ENCODE measurements at regions not wholly inside any gene's neighbourhood (a gene's known extent, or its start where the extent isn't known, plus 50 kb on each side); places are given as distances from the start of the nearest gene placed in this dataset.

DNA sequence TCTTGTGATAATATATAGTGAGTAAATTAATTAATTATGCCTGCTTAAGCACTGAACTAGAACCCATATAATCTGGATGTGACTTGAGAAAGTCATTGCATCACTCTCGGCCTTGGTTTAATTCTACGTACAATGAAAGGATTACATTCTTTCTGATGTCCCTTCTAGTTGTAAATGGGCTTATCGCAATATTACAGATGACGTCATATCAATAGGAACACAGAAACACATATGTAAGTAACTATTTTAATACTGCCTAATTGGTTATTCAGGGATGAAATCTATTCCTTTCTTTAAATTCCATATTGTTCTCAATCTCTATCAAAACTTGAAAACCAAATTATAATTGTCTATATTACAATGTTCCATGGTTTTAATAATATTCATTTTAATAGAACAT, 504.6 kb downstream of the PRR32 start:
- Histone ChIP-seq H3K36me3 (ENCODE audit: low read depth) (no peaks in the 10 kb centered on the region), H3K4me2 (no peak overlapping the region), H2AFZ (no peak overlapping the region), H3K27ac (no peak overlapping the region), H3K9me2 (ENCODE audit: insufficient read depth) (0 out of 2 replicates have a peak, but pooled peaks cover 3% of the 10 kb centered on the region), H4K20me1 (ENCODE audit: insufficient read depth) (no peaks in the 10 kb centered on the region), H3K4me3 (no peak overlapping the region), H3K79me2 (ENCODE audit: low read depth) (no peaks in the 10 kb centered on the region), H3K9me3 (ENCODE audit: insufficient read depth, low read depth) (no peaks in the 10 kb centered on the region), H3F3A (ENCODE audit: insufficient read depth, low read depth) (no peaks in the 10 kb centered on the region), H3K4me1 (replicated peaks; ENCODE audit: insufficient read depth) (no peaks in the 10 kb centered on the region), H3K27me3 (ENCODE audit: insufficient read depth, low read depth) (no peaks in the 10 kb centered on the region)
- TF ChIP-seq, protein P1, sequence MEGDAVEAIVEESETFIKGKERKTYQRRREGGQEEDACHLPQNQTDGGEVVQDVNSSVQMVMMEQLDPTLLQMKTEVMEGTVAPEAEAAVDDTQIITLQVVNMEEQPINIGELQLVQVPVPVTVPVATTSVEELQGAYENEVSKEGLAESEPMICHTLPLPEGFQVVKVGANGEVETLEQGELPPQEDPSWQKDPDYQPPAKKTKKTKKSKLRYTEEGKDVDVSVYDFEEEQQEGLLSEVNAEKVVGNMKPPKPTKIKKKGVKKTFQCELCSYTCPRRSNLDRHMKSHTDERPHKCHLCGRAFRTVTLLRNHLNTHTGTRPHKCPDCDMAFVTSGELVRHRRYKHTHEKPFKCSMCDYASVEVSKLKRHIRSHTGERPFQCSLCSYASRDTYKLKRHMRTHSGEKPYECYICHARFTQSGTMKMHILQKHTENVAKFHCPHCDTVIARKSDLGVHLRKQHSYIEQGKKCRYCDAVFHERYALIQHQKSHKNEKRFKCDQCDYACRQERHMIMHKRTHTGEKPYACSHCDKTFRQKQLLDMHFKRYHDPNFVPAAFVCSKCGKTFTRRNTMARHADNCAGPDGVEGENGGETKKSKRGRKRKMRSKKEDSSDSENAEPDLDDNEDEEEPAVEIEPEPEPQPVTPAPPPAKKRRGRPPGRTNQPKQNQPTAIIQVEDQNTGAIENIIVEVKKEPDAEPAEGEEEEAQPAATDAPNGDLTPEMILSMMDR (conservative IDR thresholded peaks at IDR 0.05): no peak
- TF ChIP-seq EZH2 (IDR thresholded peaks at IDR 0.05; ENCODE audit: low read depth): no peak
- BruUV-seq (replicated peaks): no TSS peak
- DNase-seq: no peak
- intact Hi-C loops (cut with micrococcal nuclease; ENCODE audit: unreplicated experiment): no loop called here
- CTCF ChIA-PET: no interaction called here
- POLR2A ChIA-PET (ENCODE audit: unreplicated experiment): no interaction called here
